Amniotic stem cell (primary cell): ENCODE measurements at regions not wholly inside any gene's neighbourhood (a gene's known extent, or its start where the extent isn't known, plus 50 kb on each side); places are given as distances from the start of the nearest gene placed in this dataset.

Experiments used
- DNase-seq: peaks from one replicate; lab custom pipeline; 2025; lab: John Stamatoyannopoulos, UW

GRCh38 chr10:59595593-59595992 lies 114.1 kb downstream of the SLC16A9 start:
- no peak for DNase-seq

GRCh38 chr10:59593768-59594167 lies 115.9 kb downstream of the SLC16A9 start:
- DNase-seq: no peak

GRCh38 chr10:59589796-59590195 lies 119.9 kb downstream of the SLC16A9 start:
- DNase-seq: no peak

- no peak for DNase-seq
Observed at GRCh38 chr10:59588791-59589190, 120.9 kb downstream of the SLC16A9 start.

GRCh38 chr10:59587756-59588140 lies 121.9 kb downstream of the SLC16A9 start:
- DNase-seq: no peak

- no peak for DNase-seq
Observed at GRCh38 chr10:59587083-59587755, 122.4 kb downstream of the SLC16A9 start.

GRCh38 chr10:59586407-59586891 lies 123.2 kb downstream of the SLC16A9 start:
- no peak for DNase-seq

- no peak for DNase-seq
Observed at GRCh38 chr10:59585046-59585700, 124.5 kb downstream of the SLC16A9 start.

- DNase-seq: no peak
Observed at GRCh38 chr10:59582780-59583179, 126.9 kb downstream of the SLC16A9 start.

- no peak for DNase-seq
Observed at GRCh38 chr10:59582058-59582457, 127.6 kb downstream of the SLC16A9 start.

- DNase-seq: peak; percentile 12
Observed at GRCh38 chr10:59580026-59580863, 129.4 kb downstream of the SLC16A9 start.

GRCh38 chr10:59578741-59579140 lies 130.9 kb downstream of the SLC16A9 start:
- DNase-seq: no peak

- no peak for DNase-seq
Observed at GRCh38 chr10:59577984-59578383, 131.7 kb downstream of the SLC16A9 start.

- DNase-seq: no peak
Observed at GRCh38 chr10:59575269-59575668, 134.4 kb downstream of the SLC16A9 start.

- no peak for DNase-seq
Observed at GRCh38 chr10:59563531-59563930, 146.1 kb downstream of the SLC16A9 start.

GRCh38 chr10:59562126-59562525 lies 147.5 kb downstream of the SLC16A9 start:
- DNase-seq: no peak

GRCh38 chr10:59561477-59562121 lies 148.1 kb downstream of the SLC16A9 start:
- no peak for DNase-seq

- no peak for DNase-seq
Observed at GRCh38 chr10:59560990-59561389, 148.7 kb downstream of the SLC16A9 start.

GRCh38 chr10:59560161-59560560 lies 149.5 kb downstream of the SLC16A9 start:
- no peak for DNase-seq

GRCh38 chr10:59558066-59558465 lies 151.6 kb downstream of the SLC16A9 start:
- no peak for DNase-seq

GRCh38 chr10:59557642-59558041 lies 152.0 kb downstream of the SLC16A9 start:
- no peak for DNase-seq

GRCh38 chr10:59557052-59557451 lies 152.6 kb downstream of the SLC16A9 start:
- DNase-seq: no peak
